LNCaP clone FGC (cell line): ENCODE measurements at regions not wholly inside any gene's neighbourhood (a gene's known extent, or its start where the extent isn't known, plus 50 kb on each side); places are given as distances from the start of the nearest gene placed in this dataset.

Experiments used
- DNase-seq: peaks from one replicate; pipeline ENCODE4 v3.0.0-alpha.2; 2011; ENCODE audit warnings: low read depth
- H3K4me3 ChIP-seq: 2 replicates; pipeline ENCODE4 v1.5.1; 2011; ENCODE audit warnings: mild to moderate bottlenecking, low read depth, low read length, control low read depth
- CTCF ChIP-seq: IDR thresholded peaks from 2 replicates; pipeline ENCODE4 v1.5.1; 2012; ENCODE audit warnings: mild to moderate bottlenecking; ENCODE audit not compliant: control insufficient read depth, insufficient read depth; ENCODE audit errors: extremely low read depth

GRCh38 chr20:7596541-7596940 is 343.7 kb downstream of the HAO1 start:
- H3K4me3 ChIP-seq = no peak overlapping the region
- no peak for TF ChIP-seq CTCF
- no peak for DNase-seq

DNA sequence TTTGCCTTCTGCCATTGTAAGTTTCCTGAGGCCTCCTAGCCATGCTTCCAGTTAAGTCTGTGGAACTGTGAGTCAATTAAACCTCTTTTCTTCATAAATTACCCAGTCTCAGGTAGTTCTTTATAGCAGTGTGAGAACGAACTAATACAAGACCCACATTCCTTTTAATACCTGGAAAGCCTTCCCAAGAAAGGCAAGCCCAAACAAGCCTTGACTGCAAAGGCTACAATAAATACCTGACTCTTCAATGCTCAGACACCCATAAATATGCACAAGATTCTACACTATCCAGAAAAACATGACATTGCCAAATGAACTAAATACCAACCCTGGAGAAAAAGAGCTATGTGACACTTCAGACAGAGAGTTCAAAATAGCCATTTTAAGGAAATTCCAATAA is 338.8 kb downstream of the HAO1 start:
- H3K4me3 ChIP-seq = no peak overlapping the region
- DNase-seq = no peak
- TF ChIP-seq CTCF = no peak

DNA sequence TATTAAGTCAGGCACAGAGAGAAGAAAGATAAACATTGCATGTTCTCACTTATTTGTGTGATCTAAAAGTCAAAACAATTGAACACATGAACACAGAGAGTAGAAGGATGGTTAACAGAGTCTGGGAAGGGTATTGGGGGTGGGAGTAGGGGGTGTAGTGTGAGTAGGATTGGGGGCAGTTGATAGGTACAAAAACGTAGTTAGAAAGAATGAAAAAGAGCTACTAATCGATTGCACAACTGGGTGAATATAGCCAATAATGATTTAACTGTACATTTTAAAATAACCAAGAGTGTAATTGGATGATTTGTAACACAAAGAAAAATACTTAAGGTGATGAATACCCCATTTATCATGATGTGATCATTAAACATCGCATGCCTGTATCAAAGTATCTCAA is 333.3 kb downstream of the HAO1 start:
- H3K4me3 ChIP-seq = no peak overlapping the region
- no peak for TF ChIP-seq CTCF
- DNase-seq = no peak

GRCh38 chr20:7608250-7608649 is 332.0 kb downstream of the HAO1 start:
- no peak for DNase-seq
- no peak overlapping the region for H3K4me3 ChIP-seq
- TF ChIP-seq CTCF = no peak

GRCh38 chr20:7609251-7609650 is 331.0 kb downstream of the HAO1 start:
- DNase-seq = no peak
- no peak for TF ChIP-seq CTCF
- no peak overlapping the region for H3K4me3 ChIP-seq

DNA sequence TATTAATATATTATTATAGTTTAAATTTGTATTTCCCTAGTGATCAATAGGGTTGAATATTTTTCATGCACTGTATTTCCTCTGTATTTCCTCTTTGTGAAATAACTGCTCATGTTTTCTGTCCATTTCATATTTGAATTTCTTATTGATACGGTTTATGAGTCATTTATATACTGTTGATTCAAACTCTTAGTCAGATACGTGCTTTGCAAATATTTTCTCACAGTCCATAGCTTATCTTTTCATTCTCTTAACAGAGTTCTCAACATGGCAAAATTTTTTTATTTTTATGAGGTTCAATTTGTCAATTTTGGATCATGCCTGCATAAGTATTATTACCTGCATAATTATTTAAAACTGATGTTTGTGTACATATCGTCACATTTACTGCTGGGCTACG is 329.6 kb downstream of the HAO1 start:
- no peak overlapping the region for H3K4me3 ChIP-seq
- no peak for TF ChIP-seq CTCF
- no peak for DNase-seq

- H3K4me3 ChIP-seq = no peak overlapping the region
- no peak for TF ChIP-seq CTCF
- no peak for DNase-seq
These were observed 322.5 kb downstream of the HAO1 start for GRCh38 chr20:7617797-7618196.
